SJCRH30 (cell line): ENCODE measurements at regions not wholly inside any gene's neighbourhood (a gene's known extent, or its start where the extent isn't known, plus 50 kb on each side); places are given as distances from the start of the nearest gene placed in this dataset.

ENCODE experiments used
- DNase-seq, 2 experiments: peaks; one replicate each; pipeline ENCODE4 v3.0.0-alpha.2; 2015 to 2020
- H3K27ac ChIP-seq: fragments of 250-450 bp; sonication (Bioruptor Pico); 2 replicates; pipeline ENCODE4 v1.5.1; 2020; ENCODE audit warnings: mild to moderate bottlenecking, moderate library complexity
- H3K27me3 ChIP-seq: fragments of 250-450 bp; sonication (Bioruptor Pico); 2 replicates; pipeline ENCODE4 v1.5.1; 2020; ENCODE audit warnings: mild to moderate bottlenecking, moderate library complexity
- H3K36me3 ChIP-seq: fragments of 250-450 bp; sonication (Bioruptor Pico); 2 replicates; pipeline ENCODE4 v1.5.1; 2020; ENCODE audit warnings: mild to moderate bottlenecking, moderate library complexity
- H3K4me1 ChIP-seq: fragments of 250-450 bp; sonication (Bioruptor Pico); 2 replicates; pipeline ENCODE4 v1.5.1; 2020; ENCODE audit warnings: mild to moderate bottlenecking, moderate library complexity
- H3K4me3 ChIP-seq: fragments of 250-450 bp; sonication (Bioruptor Pico); 2 replicates; pipeline ENCODE4 v1.5.1; 2020; ENCODE audit warnings: mild to moderate bottlenecking, moderate library complexity
- H3K9me3 ChIP-seq: fragments of 250-450 bp; sonication (Bioruptor Pico); replicated peaks from 2 replicates; pipeline ENCODE4 v1.5.1; 2020; ENCODE audit warnings: mild to moderate bottlenecking, moderate library complexity

- Histone ChIP-seq H3K27me3 (no peaks in the 10 kb centered on the region; the same call in 1 of the 2 replicates), H3K36me3 (no peaks in the 10 kb centered on the region), H3K4me3 (no peak overlapping the region), H3K9me3 (no peaks in the 10 kb centered on the region), H3K4me1 (no peaks in the 10 kb centered on the region), H3K27ac (no peak overlapping the region)
- DNase-seq, result peak in 1 of 2 experiments; percentile 19
Observed at GRCh38 chr11:27916541-27917100, 191.3 kb downstream of the KIF18A start.

- H3K4me3 ChIP-seq, result no peak overlapping the region
- H3K27ac ChIP-seq, result no peak overlapping the region
Observed at GRCh38 chr11:27914080-27914479, 193.9 kb downstream of the KIF18A start.

GRCh38 chr11:27913650-27914049, 194.3 kb downstream of the KIF18A start:
- H3K27me3 ChIP-seq, result no peaks in the 10 kb centered on the region; the same call in 1 of the 2 replicates
- H3K9me3 ChIP-seq, result no peaks in the 10 kb centered on the region
- H3K36me3 ChIP-seq, result no peaks in the 10 kb centered on the region
- no peak overlapping the region for H3K4me3 ChIP-seq
- no peak overlapping the region for H3K27ac ChIP-seq
- no peaks in the 10 kb centered on the region for H3K4me1 ChIP-seq
- no peak for DNase-seq

More at GRCh38 chr11:27914080-27914479, 193.9 kb downstream of the KIF18A start:
- no peaks in the 10 kb centered on the region for H3K4me1 ChIP-seq
- DNase-seq, result no peak
- H3K36me3 ChIP-seq, result no peaks in the 10 kb centered on the region
- H3K9me3 ChIP-seq, result no peaks in the 10 kb centered on the region
- no peaks in the 10 kb centered on the region; the same call in 1 of the 2 replicates for H3K27me3 ChIP-seq

- no peak overlapping the region for H3K27ac ChIP-seq
- no peaks in the 10 kb centered on the region; the same call in 1 of the 2 replicates for H3K27me3 ChIP-seq
- H3K4me3 ChIP-seq, result no peak overlapping the region
- peaks cover 5% of the 10 kb centered on the region for H3K4me1 ChIP-seq
- no peaks in the 10 kb centered on the region for H3K36me3 ChIP-seq
- H3K9me3 ChIP-seq, result no peaks in the 10 kb centered on the region
- no peak for DNase-seq
Observed at GRCh38 chr11:27912916-27913315, 195.0 kb downstream of the KIF18A start.

GRCh38 chr11:27910186-27910931, 197.6 kb downstream of the KIF18A start:
- no peaks in the 10 kb centered on the region for H3K9me3 ChIP-seq
- no peaks in the 10 kb centered on the region for H3K36me3 ChIP-seq
- no peaks in the 10 kb centered on the region for H3K27me3 ChIP-seq
- no peak overlapping the region for H3K4me3 ChIP-seq
- H3K27ac ChIP-seq, result no peak overlapping the region
- peaks cover 13% of the 10 kb centered on the region for H3K4me1 ChIP-seq
- DNase-seq, result no peak

GRCh38 chr11:27909386-27909785, 198.6 kb downstream of the KIF18A start:
- DNase-seq, result no peak
- H3K4me1 ChIP-seq, result peaks cover 13% of the 10 kb centered on the region
- no peaks in the 10 kb centered on the region for H3K27me3 ChIP-seq

GRCh38 chr11:27908621-27909020, 199.3 kb downstream of the KIF18A start:
- Histone ChIP-seq H3K27ac (no peak overlapping the region), H3K27me3 (no peaks in the 10 kb centered on the region), H3K4me3 (no peak overlapping the region), H3K4me1 (peaks cover 13% of the 10 kb centered on the region), H3K36me3 (no peaks in the 10 kb centered on the region), H3K9me3 (no peaks in the 10 kb centered on the region)
- DNase-seq, result no peak

More at GRCh38 chr11:27909386-27909785, 198.6 kb downstream of the KIF18A start:
- H3K4me3 ChIP-seq, result no peak overlapping the region
- H3K9me3 ChIP-seq, result no peaks in the 10 kb centered on the region
- no peak overlapping the region for H3K27ac ChIP-seq
- H3K36me3 ChIP-seq, result no peaks in the 10 kb centered on the region

GRCh38 chr11:27907530-27907929, 200.4 kb downstream of the KIF18A start:
- peak in 1 of 2 experiments; percentile 10 for DNase-seq
- no peak overlapping the region for H3K4me3 ChIP-seq
- no peak overlapping the region for H3K27ac ChIP-seq
- no peaks in the 10 kb centered on the region for H3K27me3 ChIP-seq
- peaks cover 13% of the 10 kb centered on the region for H3K4me1 ChIP-seq
- no peaks in the 10 kb centered on the region for H3K36me3 ChIP-seq
- no peaks in the 10 kb centered on the region for H3K9me3 ChIP-seq

GRCh38 chr11:27907091-27907490, 200.9 kb downstream of the KIF18A start:
- H3K4me3 ChIP-seq, result no peak overlapping the region
- no peaks in the 10 kb centered on the region for H3K27me3 ChIP-seq
- peak in 1 of 2 experiments; percentile 11 for DNase-seq
- H3K4me1 ChIP-seq, result peaks cover 13% of the 10 kb centered on the region
- H3K9me3 ChIP-seq, result no peaks in the 10 kb centered on the region
- H3K27ac ChIP-seq, result no peak overlapping the region
- no peaks in the 10 kb centered on the region for H3K36me3 ChIP-seq

GRCh38 chr11:27904358-27905055, 203.4 kb downstream of the KIF18A start:
- H3K4me3 ChIP-seq, result no peak overlapping the region
- DNase-seq, result no peak
- H3K27ac ChIP-seq, result no peak overlapping the region
- H3K36me3 ChIP-seq, result no peaks in the 10 kb centered on the region
- no peaks in the 10 kb centered on the region for H3K9me3 ChIP-seq
- peaks cover 13% of the 10 kb centered on the region for H3K4me1 ChIP-seq
- no peaks in the 10 kb centered on the region for H3K27me3 ChIP-seq

GRCh38 chr11:27902981-27903624, 202.8 kb upstream of the BDNF start:
- Histone ChIP-seq H3K9me3 (no peaks in the 10 kb centered on the region), H3K36me3 (no peaks in the 10 kb centered on the region), H3K27me3 (no peaks in the 10 kb centered on the region), H3K27ac (no peak overlapping the region), H3K4me3 (no peak overlapping the region), H3K4me1 (peaks cover 10% of the 10 kb centered on the region)
- DNase-seq, result no peak

- no peak for DNase-seq
- no peak overlapping the region for H3K27ac ChIP-seq
- no peaks in the 10 kb centered on the region for H3K9me3 ChIP-seq
- H3K27me3 ChIP-seq, result no peaks in the 10 kb centered on the region
- no peaks in the 10 kb centered on the region for H3K36me3 ChIP-seq
- no peak overlapping the region for H3K4me3 ChIP-seq
- H3K4me1 ChIP-seq, result no peaks in the 10 kb centered on the region
Observed at GRCh38 chr11:27898166-27898565, 197.9 kb upstream of the BDNF start.

GRCh38 chr11:27896096-27896495, 195.8 kb upstream of the BDNF start:
- no peaks in the 10 kb centered on the region for H3K27me3 ChIP-seq

GRCh38 chr11:27894552-27894951, 194.3 kb upstream of the BDNF start:
- no peaks in the 10 kb centered on the region for H3K27me3 ChIP-seq

More at GRCh38 chr11:27896096-27896495, 195.8 kb upstream of the BDNF start:
- Histone ChIP-seq H3K4me1 (no peaks in the 10 kb centered on the region), H3K4me3 (no peak overlapping the region), H3K9me3 (no peaks in the 10 kb centered on the region), H3K36me3 (no peaks in the 10 kb centered on the region), H3K27ac (no peak overlapping the region)
- no peak for DNase-seq

GRCh38 chr11:27886857-27887256, 186.6 kb upstream of the BDNF start:
- no peaks in the 10 kb centered on the region for H3K27me3 ChIP-seq
- no peaks in the 10 kb centered on the region for H3K9me3 ChIP-seq

More at GRCh38 chr11:27894552-27894951, 194.3 kb upstream of the BDNF start:
- no peak for DNase-seq
- Histone ChIP-seq H3K4me1 (no peaks in the 10 kb centered on the region), H3K36me3 (no peaks in the 10 kb centered on the region), H3K9me3 (no peaks in the 10 kb centered on the region), H3K27ac (no peak overlapping the region), H3K4me3 (no peak overlapping the region)

More at GRCh38 chr11:27886857-27887256, 186.6 kb upstream of the BDNF start:
- Histone ChIP-seq H3K36me3 (no peaks in the 10 kb centered on the region), H3K4me1 (no peaks in the 10 kb centered on the region), H3K4me3 (no peak overlapping the region), H3K27ac (no peak overlapping the region)
- DNase-seq, result no peak
